Smooth muscle cell (in vitro differentiated cells): ENCODE measurements at regions not wholly inside any gene's neighbourhood (a gene's known extent, or its start where the extent isn't known, plus 50 kb on each side); places are given as distances from the start of the nearest gene placed in this dataset. TPM values are rescaled to one million over a fixed set of nuclear protein-coding genes. Genes with fewer than 3 reads are reported as not detected.

ENCODE experiments used
- microRNA-seq: library from miRNA; unstranded; fragments of <30 nt; microRNA quantifications from one replicate; pipeline ENCODE4, GENCODE V29; 2016; ENCODE audit warnings: borderline number of aligned reads
- small RNA-seq: library from RNA; depleted of rRNA; stranded (forward); fragments of <200 nt; gene quantifications from one replicate; pipeline ENCODE3, GENCODE V24; 2014

Small RNA genes lying in the stretch of these regions (microRNA-seq; reads per million reads assigned to microRNA genes)
- not detected for gene MIR4268

Small RNA genes lying in the stretch of these regions (small RNA-seq; reads per million reads assigned to genes)
- gene AC011233.1: not detected
- not detected for gene MIR4268
